ENCODE measurements at regions not wholly inside any gene's neighbourhood (a gene's known extent, or its start where the extent isn't known, plus 50 kb on each side); places are given as distances from the start of the nearest gene placed in this dataset.

DNA sequence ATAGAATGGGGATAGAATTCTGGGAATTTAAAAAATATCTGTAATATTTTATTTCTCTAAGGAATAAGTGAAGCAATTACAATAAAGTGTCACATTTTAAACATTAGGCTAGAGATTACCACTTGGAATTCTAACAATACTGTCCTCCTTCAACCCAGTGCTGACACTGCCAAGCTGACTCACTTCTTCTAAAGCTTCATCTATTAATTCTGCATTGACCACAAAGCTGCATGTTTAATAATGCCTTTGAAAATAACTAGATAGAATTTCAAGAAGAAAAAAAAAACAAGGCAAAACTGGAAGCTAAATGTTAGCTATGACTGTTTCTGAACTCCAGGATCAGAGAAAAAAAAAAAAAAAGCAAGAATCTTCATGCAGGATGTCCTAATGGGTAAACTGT is 970.7 kb upstream of the FBXO33 start:
- no peaks in the 10 kb centered on the region for H3K27me3 ChIP-seq
- intact Hi-C loops (cut with DNase I; ENCODE audit: low total_unique reads): no loop called here
- no peak overlapping the region for H3K4me3 ChIP-seq
- no peaks in the 10 kb centered on the region for H3K4me1 ChIP-seq
- TF ChIP-seq, protein P1, sequence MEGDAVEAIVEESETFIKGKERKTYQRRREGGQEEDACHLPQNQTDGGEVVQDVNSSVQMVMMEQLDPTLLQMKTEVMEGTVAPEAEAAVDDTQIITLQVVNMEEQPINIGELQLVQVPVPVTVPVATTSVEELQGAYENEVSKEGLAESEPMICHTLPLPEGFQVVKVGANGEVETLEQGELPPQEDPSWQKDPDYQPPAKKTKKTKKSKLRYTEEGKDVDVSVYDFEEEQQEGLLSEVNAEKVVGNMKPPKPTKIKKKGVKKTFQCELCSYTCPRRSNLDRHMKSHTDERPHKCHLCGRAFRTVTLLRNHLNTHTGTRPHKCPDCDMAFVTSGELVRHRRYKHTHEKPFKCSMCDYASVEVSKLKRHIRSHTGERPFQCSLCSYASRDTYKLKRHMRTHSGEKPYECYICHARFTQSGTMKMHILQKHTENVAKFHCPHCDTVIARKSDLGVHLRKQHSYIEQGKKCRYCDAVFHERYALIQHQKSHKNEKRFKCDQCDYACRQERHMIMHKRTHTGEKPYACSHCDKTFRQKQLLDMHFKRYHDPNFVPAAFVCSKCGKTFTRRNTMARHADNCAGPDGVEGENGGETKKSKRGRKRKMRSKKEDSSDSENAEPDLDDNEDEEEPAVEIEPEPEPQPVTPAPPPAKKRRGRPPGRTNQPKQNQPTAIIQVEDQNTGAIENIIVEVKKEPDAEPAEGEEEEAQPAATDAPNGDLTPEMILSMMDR (IDR thresholded peaks at IDR 0.05): no peak
- TF ChIP-seq POLR2AphosphoS5 (IDR thresholded peaks at IDR 0.05) (no peak), POLR2A (IDR thresholded peaks at IDR 0.05) (no peak), EP300 (IDR thresholded peaks at IDR 0.05) (no peak)
- H3K27ac ChIP-seq: no peak overlapping the region
- DNase-seq: no peak
- H3K36me3 ChIP-seq: no peaks in the 10 kb centered on the region
- peaks cover 0 to 20% (median 10%) of the 10 kb centered on the region in 4 donors for H3K9me3 ChIP-seq

DNA sequence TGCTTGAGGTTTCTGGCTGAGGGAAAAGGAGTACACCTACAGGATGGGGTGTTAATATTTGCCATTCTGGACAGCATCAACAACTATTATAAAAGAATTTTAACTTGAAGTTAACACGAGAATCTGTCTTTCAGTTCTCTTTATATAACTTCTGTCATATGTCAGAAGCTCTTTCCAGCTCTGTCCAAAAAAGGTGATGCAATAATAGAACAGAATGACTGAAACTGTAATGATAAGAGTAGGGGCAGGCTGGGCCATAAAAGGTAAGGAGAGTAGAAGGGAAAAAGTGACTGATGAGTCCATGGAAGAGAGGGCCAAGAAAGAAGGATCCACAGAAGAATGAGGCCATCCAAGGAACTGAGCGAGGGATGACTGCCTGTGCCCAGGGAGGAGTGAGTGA is 966.7 kb upstream of the FBXO33 start:
- H3K4me1 ChIP-seq: no peaks in the 10 kb centered on the region
- DNase-seq: no peak
- 59 to 85% (median 84%) methylated on average over 2 of the region's 2 CpGs for WGBS, 5 donors
- H3K27ac ChIP-seq: no peak overlapping the region
- TF ChIP-seq, protein P1 (IDR thresholded peaks at IDR 0.05): no peak
- TF ChIP-seq EP300 (IDR thresholded peaks at IDR 0.05): no peak
- no peak for TF ChIP-seq POLR2AphosphoS5 (IDR thresholded peaks at IDR 0.05)
- no peak for TF ChIP-seq POLR2A (IDR thresholded peaks at IDR 0.05)
- H3K27me3 ChIP-seq: no peaks in the 10 kb centered on the region
- no peak overlapping the region for H3K4me3 ChIP-seq
- no peaks in the 10 kb centered on the region for H3K9me3 ChIP-seq
- intact Hi-C loops (cut with DNase I; ENCODE audit: low total_unique reads): no loop called here
- no peaks in the 10 kb centered on the region for H3K36me3 ChIP-seq

DNA sequence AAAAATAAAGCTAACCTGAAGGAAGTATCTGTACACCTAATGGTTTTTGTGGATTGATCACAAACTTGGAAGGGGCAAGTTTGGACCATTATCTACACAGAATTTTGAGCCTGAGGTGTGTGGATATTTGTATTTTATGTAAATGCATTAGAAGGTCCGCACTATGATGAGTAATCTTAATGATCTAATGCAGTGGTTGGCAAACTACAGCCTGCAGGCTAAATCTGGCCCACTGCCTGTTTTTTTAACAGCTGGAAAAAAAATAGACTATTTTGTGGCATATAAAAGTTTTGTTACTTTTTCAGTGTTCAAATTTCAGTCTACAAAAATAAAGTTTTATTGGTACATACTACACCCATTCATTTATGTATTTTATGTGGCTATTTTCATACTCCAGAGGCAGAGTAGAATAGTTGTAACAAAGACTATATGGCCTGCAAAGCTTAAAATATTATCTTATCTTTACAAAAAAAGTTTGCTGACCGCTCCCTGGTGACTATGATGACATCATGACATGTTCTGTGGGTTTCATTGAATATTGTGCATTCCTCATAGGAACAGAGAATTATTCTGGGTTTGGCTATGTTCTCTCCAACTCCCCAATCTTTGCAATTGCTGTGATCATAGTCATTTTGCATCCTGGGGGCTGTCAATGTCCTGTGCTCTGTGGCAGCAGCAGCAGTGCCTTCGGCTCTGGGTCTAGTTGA is 962.6 kb upstream of the FBXO33 start:
- H3K27me3 ChIP-seq: no peaks in the 10 kb centered on the region
- intact Hi-C loops (cut with DNase I; ENCODE audit: low total_unique reads): no loop called here
- WGBS, 5 donors: 59 to 76% (median 73%) methylated on average over 3 of the region's 3 CpGs
- H3K9me3 ChIP-seq: no peaks in the 10 kb centered on the region
- H3K27ac ChIP-seq: no peak overlapping the region
- H3K4me1 ChIP-seq: no peaks in the 10 kb centered on the region
- no peaks in the 10 kb centered on the region for H3K36me3 ChIP-seq
- DNase-seq: no peak
- TF ChIP-seq EP300 (IDR thresholded peaks at IDR 0.05) (no peak), POLR2AphosphoS5 (IDR thresholded peaks at IDR 0.05) (no peak)
- TF ChIP-seq, protein P1 (IDR thresholded peaks at IDR 0.05): no peak
- H3K4me3 ChIP-seq: no peak overlapping the region

DNA sequence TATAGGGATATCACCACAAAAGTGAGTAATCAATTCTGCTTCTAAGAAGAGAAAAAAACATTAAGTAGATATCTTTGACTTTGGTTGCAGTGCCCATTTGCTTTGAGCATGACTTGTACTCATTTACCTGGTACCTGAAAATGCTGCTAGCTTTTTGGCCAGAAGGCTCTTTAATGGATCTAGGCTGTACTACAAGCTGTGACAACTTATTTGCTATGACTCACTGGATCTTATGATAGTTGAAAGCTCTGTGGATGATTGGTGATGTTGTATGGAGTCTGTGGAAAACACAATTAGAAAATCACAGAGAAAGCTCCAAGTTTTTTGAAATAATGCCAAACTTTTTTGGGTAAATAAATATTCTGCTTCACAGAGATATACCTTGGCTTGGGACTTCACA is 960.9 kb upstream of the FBXO33 start:
- intact Hi-C loops (cut with DNase I; ENCODE audit: low total_unique reads): no loop called here
- Histone ChIP-seq H3K27ac (no peak overlapping the region), H3K4me1 (no peaks in the 10 kb centered on the region), H3K36me3 (no peaks in the 10 kb centered on the region), H3K27me3 (no peaks in the 10 kb centered on the region), H3K9me3 (no peaks in the 10 kb centered on the region), H3K4me3 (no peak overlapping the region)
- DNase-seq: no peak
- TF ChIP-seq EP300 (IDR thresholded peaks at IDR 0.05) (no peak), POLR2AphosphoS5 (IDR thresholded peaks at IDR 0.05) (no peak), POLR2A (IDR thresholded peaks at IDR 0.05) (no peak)
- TF ChIP-seq, protein P1 (IDR thresholded peaks at IDR 0.05): no peak

Measured in stomach (tissue), 8 donors.